ENCODE measurements at regions not wholly inside any gene's neighbourhood (a gene's known extent, or its start where the extent isn't known, plus 50 kb on each side); places are given as distances from the start of the nearest gene placed in this dataset.

DNA sequence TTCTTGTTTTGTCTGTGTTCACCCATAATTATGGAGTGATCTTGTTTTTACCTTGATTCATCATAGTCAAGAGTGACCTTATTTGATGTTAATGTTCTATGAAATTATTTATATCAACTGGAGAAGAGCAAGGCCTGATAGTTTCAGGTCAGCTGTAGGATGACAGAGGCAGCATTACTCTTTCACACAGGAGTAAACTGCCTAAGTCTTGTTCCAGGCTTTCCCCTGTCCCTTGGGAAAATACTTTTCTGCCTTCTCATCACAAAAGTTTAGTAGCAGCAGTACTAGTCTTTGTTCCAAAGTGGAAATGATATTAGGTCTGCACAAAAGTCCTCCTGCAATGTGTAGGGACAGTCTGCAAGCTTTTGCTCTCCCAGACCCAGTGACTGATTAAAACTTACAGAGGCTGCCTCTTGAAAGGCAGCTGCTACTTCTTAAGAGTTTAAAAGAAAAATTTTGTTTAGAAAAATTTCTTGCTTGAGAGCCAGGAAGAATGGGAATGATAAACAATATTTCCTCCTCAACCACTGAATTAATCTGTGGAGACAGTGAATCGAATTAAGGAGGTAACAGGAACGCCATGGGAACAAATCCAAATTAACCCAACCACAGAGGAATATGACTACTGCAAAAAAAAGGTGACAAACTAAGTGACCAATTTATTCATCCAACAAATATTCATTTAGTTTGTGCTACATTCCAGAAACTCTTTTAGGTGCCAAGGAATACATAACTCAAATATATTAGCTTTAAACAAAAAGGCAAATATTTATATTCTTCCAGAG is 991.4 kb upstream of the PABPC4L start:
- H3K27me3 ChIP-seq (ENCODE audit: control insufficient read depth in 2 of 2, insufficient read depth in 2 of 2, low read length in 2 of 2), result no peaks in the 10 kb centered on the region
- no peaks in the 10 kb centered on the region for H4K20me1 ChIP-seq (replicated peaks; ENCODE audit: control insufficient read depth, extremely low read depth, insufficient read depth, low read length)
- ChIA-PET CTCF (no interaction called here), POLR2A (no interaction called here)
- DNase-seq (ENCODE audit: low read depth, low spot score) (no peak), FAIRE-seq (no peak)
- H3K27ac ChIP-seq (ENCODE audit: insufficient read depth, low read depth, low read length), result no peak overlapping the region
- dilution Hi-C loops (cut with MboI; ENCODE audit: extremely low pct_ligation_motif_present, low sequenced_read_pairs), result no loop called here
- no peaks in the 10 kb centered on the region for H3K36me3 ChIP-seq (ENCODE audit: control insufficient read depth in 2 of 2, extremely low read depth in 1 of 2, insufficient read depth in 2 of 2, low read length in 2 of 2)
- no peak overlapping the region for H3K4me3 ChIP-seq (replicated peaks in 1 of 3; ENCODE audit: insufficient read depth in 1 of 3, low read depth in 1 of 3, low read length in 3 of 3)
- H3K4me2 ChIP-seq (ENCODE audit: insufficient read depth, low read length), result no peak overlapping the region
- no peaks in the 10 kb centered on the region for H3K79me2 ChIP-seq (ENCODE audit: control insufficient read depth, insufficient read depth, low read length)
- BruUV-seq (replicated peaks), result no TSS peak
- intact Hi-C loops (cut with micrococcal nuclease), result no loop called here
- no peaks in the 10 kb centered on the region for H3K9me3 ChIP-seq (replicated peaks; ENCODE audit: control insufficient read depth, insufficient read depth, low read length)
- H3K9ac ChIP-seq (replicated peaks; ENCODE audit: extremely low read depth, insufficient read depth, low read length), result no peak overlapping the region
- no peaks in the 10 kb centered on the region for H3K9me1 ChIP-seq (replicated peaks; ENCODE audit: control insufficient read depth, extremely low read depth, insufficient read depth, low read length)
- H3K4me1 ChIP-seq (ENCODE audit: control insufficient read depth, extremely low read depth, insufficient read depth, low read length), result no peaks in the 10 kb centered on the region
- no peak overlapping the region for H2AFZ ChIP-seq (ENCODE audit: low read depth, low read length)
- TF ChIP-seq FOS (IDR thresholded peaks at IDR 0.05; ENCODE audit: borderline replicate concordance, insufficient read depth, low read length) (no peak), GATA2 (IDR thresholded peaks at IDR 0.05; ENCODE audit: insufficient read depth, insufficient read length, low read depth, low read length) (no peak), POLR2A (IDR thresholded peaks at IDR 0.05; ENCODE audit: low read depth, low read length) (no peak), POLR2AphosphoS5 (IDR thresholded peaks at IDR 0.05; ENCODE audit: insufficient read depth, low read depth, low read length) (no peak), MYC (IDR thresholded peaks at IDR 0.05; ENCODE audit: low read depth, low read length) (no peak), CTCF (IDR thresholded peaks at IDR 0.05; ENCODE audit: extremely low read depth in 1 of 2, insufficient read depth in 1 of 2, low read depth in 1 of 2, low read length in 2 of 2) (no peak), JUN (IDR thresholded peaks at IDR 0.05; ENCODE audit: borderline replicate concordance, insufficient read depth, insufficient read length, low read depth) (no peak), EZH2 (IDR thresholded peaks at IDR 0.05; ENCODE audit: borderline replicate concordance, low read depth, low read length, severe bottlenecking) (no peak), MAX (IDR thresholded peaks at IDR 0.05; ENCODE audit: insufficient read depth, insufficient read length) (no peak)
